ENCODE measurements at regions not wholly inside any gene's neighbourhood (a gene's known extent, or its start where the extent isn't known, plus 50 kb on each side); places are given as distances from the start of the nearest gene placed in this dataset.
A peak's percentile ranks its signal among the peaks of the same experiment; 100 is the strongest.

DNA sequence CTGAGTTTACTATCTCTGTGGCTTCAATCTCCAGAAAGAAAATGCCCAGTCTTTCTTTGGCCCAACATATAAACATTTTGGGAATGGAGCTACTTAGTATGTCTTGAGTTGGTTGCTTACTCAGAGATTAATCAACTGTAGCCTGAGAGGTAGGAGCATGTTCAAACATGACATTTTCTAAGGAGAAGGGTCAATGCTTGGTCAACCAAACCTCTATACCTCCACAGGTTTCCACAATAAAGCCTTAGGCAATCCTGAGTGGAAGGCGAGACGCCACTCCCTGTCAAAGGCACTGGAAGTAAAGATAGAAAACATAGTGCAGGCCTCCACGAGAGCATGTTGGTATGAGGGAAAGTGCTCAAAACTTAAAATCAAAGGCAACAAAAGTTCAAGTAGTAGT, 411.4 kb downstream of the KCTD16 start:
- DNase-seq (ENCODE audit: low read depth): no peak
- TF ChIP-seq, protein P1, sequence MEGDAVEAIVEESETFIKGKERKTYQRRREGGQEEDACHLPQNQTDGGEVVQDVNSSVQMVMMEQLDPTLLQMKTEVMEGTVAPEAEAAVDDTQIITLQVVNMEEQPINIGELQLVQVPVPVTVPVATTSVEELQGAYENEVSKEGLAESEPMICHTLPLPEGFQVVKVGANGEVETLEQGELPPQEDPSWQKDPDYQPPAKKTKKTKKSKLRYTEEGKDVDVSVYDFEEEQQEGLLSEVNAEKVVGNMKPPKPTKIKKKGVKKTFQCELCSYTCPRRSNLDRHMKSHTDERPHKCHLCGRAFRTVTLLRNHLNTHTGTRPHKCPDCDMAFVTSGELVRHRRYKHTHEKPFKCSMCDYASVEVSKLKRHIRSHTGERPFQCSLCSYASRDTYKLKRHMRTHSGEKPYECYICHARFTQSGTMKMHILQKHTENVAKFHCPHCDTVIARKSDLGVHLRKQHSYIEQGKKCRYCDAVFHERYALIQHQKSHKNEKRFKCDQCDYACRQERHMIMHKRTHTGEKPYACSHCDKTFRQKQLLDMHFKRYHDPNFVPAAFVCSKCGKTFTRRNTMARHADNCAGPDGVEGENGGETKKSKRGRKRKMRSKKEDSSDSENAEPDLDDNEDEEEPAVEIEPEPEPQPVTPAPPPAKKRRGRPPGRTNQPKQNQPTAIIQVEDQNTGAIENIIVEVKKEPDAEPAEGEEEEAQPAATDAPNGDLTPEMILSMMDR (IDR thresholded peaks at IDR 0.05; ENCODE audit: control insufficient read depth, insufficient read depth, low read depth, low read length, missing control alignments): no peak
- H3K4me3 ChIP-seq (ENCODE audit: control insufficient read depth, low read depth, low read length): no peak overlapping the region

DNA sequence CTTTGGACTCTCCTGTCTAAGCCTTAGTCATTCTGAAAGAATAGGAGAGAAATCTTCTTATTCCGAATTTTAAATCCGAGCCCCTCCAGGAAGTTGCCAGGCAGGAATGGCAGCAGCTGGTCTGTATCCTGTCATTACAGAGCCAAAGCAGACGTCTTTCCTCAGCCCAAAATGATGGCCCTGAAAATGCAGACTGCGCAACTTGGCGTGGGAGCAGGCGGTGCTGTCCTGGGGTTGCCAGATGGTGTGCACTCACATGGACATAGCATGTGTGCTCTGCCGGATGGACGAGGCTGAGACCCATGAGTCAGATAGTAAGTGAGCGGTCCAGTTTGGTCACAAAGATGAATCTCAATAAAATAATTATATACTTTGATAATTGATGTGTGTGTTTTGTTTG, 410.4 kb downstream of the KCTD16 start:
- TF ChIP-seq, protein P1 (IDR thresholded peaks at IDR 0.05; ENCODE audit: control insufficient read depth, insufficient read depth, low read depth, low read length, missing control alignments): no peak
- DNase-seq (ENCODE audit: low read depth): no peak

DNA sequence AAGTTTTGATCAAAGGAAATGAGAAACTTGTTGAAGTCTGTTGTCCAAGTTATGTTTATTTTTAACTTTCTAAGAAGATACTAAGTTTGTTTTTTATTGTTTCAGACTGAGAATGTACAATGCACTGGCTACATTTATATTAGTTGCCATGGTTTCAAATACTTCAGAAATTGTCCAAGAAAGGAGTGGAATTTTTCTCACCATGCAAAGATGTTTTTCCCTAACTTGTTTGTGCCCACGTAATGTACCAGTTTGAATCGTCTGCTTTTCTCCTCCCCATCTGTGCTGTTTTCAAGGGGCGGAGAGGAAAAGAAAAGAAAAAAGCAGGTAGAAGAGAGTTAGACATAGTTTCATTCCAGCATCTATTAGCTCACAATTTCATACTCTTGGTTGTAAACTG, 407.0 kb downstream of the KCTD16 start:
- DNase-seq (ENCODE audit: low read depth): no peak
- TF ChIP-seq, protein P1 (IDR thresholded peaks at IDR 0.05; ENCODE audit: control insufficient read depth, insufficient read depth, low read depth, low read length, missing control alignments): no peak
- H3K4me3 ChIP-seq (ENCODE audit: control insufficient read depth, low read depth, low read length): no peak overlapping the region

More for the DNA sequence above, 410.4 kb downstream of the KCTD16 start:
- no peak overlapping the region for H3K4me3 ChIP-seq (ENCODE audit: control insufficient read depth, low read depth, low read length)

DNA sequence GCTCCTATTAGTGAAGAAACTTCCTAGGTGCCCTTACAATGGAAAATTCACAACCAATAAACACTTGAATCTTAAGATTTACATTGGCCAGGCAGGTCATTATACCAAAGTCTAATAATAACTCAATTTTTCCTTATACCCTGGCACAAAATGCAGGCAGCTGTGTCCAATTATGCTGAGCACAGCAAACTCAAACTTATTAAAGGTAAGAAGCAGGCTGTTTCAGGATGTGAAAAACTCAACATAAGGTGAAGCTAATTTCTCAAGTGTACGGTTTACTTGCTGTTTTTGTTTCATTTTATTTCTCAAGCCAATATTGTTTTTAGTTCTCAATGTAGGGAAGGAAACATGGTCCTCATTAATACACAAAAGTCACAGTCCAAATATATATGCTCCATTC, 405.1 kb downstream of the KCTD16 start:
- no peak for DNase-seq (ENCODE audit: low read depth)
- TF ChIP-seq, protein P1 (IDR thresholded peaks at IDR 0.05; ENCODE audit: control insufficient read depth, insufficient read depth, low read depth, low read length, missing control alignments): no peak
- H3K4me3 ChIP-seq (ENCODE audit: control insufficient read depth, low read depth, low read length): no peak overlapping the region

DNA sequence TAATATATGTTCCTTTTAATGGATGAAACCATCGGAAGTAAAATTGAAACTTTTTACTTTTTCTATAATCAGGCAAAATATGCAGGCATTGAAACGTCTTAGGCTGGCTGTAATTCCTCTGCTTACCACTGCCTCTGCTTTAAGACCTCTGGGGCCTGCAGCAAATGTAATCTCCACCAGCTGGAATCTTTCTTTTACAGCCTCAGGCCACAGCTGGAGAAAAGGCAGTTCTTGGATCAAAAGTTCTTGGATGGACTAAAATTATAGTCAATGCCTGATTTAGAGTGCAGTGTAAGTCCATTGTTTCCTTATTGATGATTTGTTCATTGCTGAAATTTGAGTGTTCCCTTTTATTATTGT, 396.7 kb downstream of the KCTD16 start:
- DNase-seq (ENCODE audit: low read depth): no peak
- TF ChIP-seq, protein P1 (IDR thresholded peaks at IDR 0.05; ENCODE audit: control insufficient read depth, insufficient read depth, low read depth, low read length, missing control alignments): peak; percentile 11
- H3K4me3 ChIP-seq (ENCODE audit: control insufficient read depth, low read depth, low read length): no peak overlapping the region

DNA sequence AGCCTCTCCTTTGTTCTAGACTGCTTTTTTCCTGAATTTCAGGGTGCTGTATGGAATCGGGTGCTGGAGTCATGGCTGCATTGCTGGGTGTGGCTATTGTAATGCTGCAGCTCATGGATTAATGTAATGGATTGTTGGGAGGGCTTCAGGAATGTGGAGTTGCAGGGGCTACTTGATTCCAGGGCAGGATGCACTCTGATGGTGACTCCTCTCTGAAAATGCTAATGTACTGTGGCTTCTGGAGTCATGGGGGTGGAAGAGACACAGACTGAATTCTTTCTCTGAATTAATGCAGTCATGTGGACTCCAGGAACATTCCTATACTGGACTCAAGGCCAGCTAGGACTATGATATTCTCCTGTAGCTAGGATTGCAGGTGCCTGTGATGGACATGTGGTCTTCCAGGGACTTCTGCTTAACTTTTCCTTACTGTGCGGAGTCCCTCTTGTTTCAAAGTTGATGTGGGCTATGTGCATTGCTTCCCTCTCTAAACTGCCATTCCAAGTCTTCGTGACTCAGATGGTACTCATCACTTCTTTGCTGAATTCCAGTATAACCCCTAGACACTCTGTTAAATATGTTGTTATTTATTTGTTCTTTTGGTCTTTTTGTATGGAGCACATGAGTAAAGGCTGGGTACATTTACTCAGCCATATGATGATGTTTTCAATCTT, 396.2 kb downstream of the KCTD16 start:
- DNase-seq (ENCODE audit: low read depth): no peak
- TF ChIP-seq, protein P1 (IDR thresholded peaks at IDR 0.05; ENCODE audit: control insufficient read depth, insufficient read depth, low read depth, low read length, missing control alignments): no peak
- H3K4me3 ChIP-seq (ENCODE audit: control insufficient read depth, low read depth, low read length): no peak overlapping the region

Measured in AG09309 (cell line).